ENCODE measurements at regions not wholly inside any gene's neighbourhood (a gene's known extent, or its start where the extent isn't known, plus 50 kb on each side); places are given as distances from the start of the nearest gene placed in this dataset.

GRCh38 chr2:153115141-153115540, 363.4 kb downstream of the RPRM start:
- intact Hi-C loops (cut with DNase I; ENCODE audit: low total_unique reads), result no loop called here
- no peaks in the 10 kb centered on the region for H3K4me1 ChIP-seq
- H3K4me3 ChIP-seq, result no peak overlapping the region
- H3K27me3 ChIP-seq, result no peaks in the 10 kb centered on the region
- H3K9me3 ChIP-seq, result no peaks in the 10 kb centered on the region
- H3K27ac ChIP-seq, result no peak overlapping the region
- TF ChIP-seq CTCF (IDR thresholded peaks at IDR 0.05 in 4 of 5, conservative IDR thresholded peaks at IDR 0.05 in 1 of 5), result no peak
- no peak for TF ChIP-seq POLR2A (IDR thresholded peaks at IDR 0.05)
- DNase-seq (no peak), ATAC-seq (no peak)
- in situ Hi-C loops (cut with MboI; ENCODE audit: low sequenced_read_pairs in 4 of 4), result no loop called here
- no peaks in the 10 kb centered on the region for H3K36me3 ChIP-seq

- intact Hi-C loops (cut with DNase I; ENCODE audit: low total_unique reads) (no loop called here), in situ Hi-C loops (cut with MboI; ENCODE audit: low sequenced_read_pairs in 4 of 4) (no loop called here)
- Histone ChIP-seq H3K27me3 (no peaks in the 10 kb centered on the region), H3K4me3 (no peak overlapping the region), H3K36me3 (no peaks in the 10 kb centered on the region), H3K4me1 (no peaks in the 10 kb centered on the region), H3K27ac (no peak overlapping the region), H3K9me3 (no peaks in the 10 kb centered on the region)
- DNase-seq (no peak), ATAC-seq (no peak)
- TF ChIP-seq POLR2A (IDR thresholded peaks at IDR 0.05) (no peak), CTCF (IDR thresholded peaks at IDR 0.05 in 4 of 5, conservative IDR thresholded peaks at IDR 0.05 in 1 of 5) (no peak)
Observed at GRCh38 chr2:153110486-153110885, 368.1 kb downstream of the RPRM start.

- Histone ChIP-seq H3K36me3 (no peaks in the 10 kb centered on the region), H3K4me1 (no peaks in the 10 kb centered on the region), H3K27ac (no peak overlapping the region), H3K4me3 (no peak overlapping the region), H3K9me3 (no peaks in the 10 kb centered on the region), H3K27me3 (no peaks in the 10 kb centered on the region)
- DNase-seq (no peak), ATAC-seq (no peak)
- intact Hi-C loops (cut with DNase I; ENCODE audit: low total_unique reads), result no loop called here
- TF ChIP-seq POLR2A (IDR thresholded peaks at IDR 0.05), result no peak
- no peak for TF ChIP-seq CTCF (IDR thresholded peaks at IDR 0.05 in 4 of 5, conservative IDR thresholded peaks at IDR 0.05 in 1 of 5)
- in situ Hi-C loops (cut with MboI; ENCODE audit: low sequenced_read_pairs in 4 of 4), result no loop called here
Observed at GRCh38 chr2:153109793-153110192, 368.8 kb downstream of the RPRM start.

GRCh38 chr2:153106802-153107477, 371.6 kb downstream of the RPRM start:
- in situ Hi-C loops (cut with MboI; ENCODE audit: low sequenced_read_pairs in 4 of 4), result no loop called here

More at GRCh38 chr2:153106802-153107477, 371.6 kb downstream of the RPRM start:
- no peaks in the 10 kb centered on the region for H3K36me3 ChIP-seq
- intact Hi-C loops (cut with DNase I; ENCODE audit: low total_unique reads), result no loop called here
- H3K9me3 ChIP-seq, result no peaks in the 10 kb centered on the region
- TF ChIP-seq CTCF (IDR thresholded peaks at IDR 0.05 in 4 of 5, conservative IDR thresholded peaks at IDR 0.05 in 1 of 5) (no peak), POLR2A (IDR thresholded peaks at IDR 0.05) (no peak)
- ATAC-seq, result no peak
- no peaks in the 10 kb centered on the region for H3K4me1 ChIP-seq
- H3K4me3 ChIP-seq, result no peak overlapping the region
- no peak overlapping the region for H3K27ac ChIP-seq
- H3K27me3 ChIP-seq, result no peaks in the 10 kb centered on the region
- DNase-seq, result no peak
